Progenitor cell of endocrine pancreas (in vitro differentiated cells): ENCODE measurements at regions not wholly inside any gene's neighbourhood (a gene's known extent, or its start where the extent isn't known, plus 50 kb on each side); places are given as distances from the start of the nearest gene placed in this dataset.

Experiments
- DNase-seq: peaks from one replicate; pipeline ENCODE4 v3.0.0; 2021; ENCODE audit warnings: low spot score; ENCODE audit not compliant: unreplicated experiment
- H3K27ac Mint-ChIP-seq: 2 replicates; pipeline ENCODE4 v1.8.0; 2021; ENCODE audit warnings: mild to moderate bottlenecking, moderate library complexity, mixed read lengths
- H3K27me3 Mint-ChIP-seq: 2 replicates; pipeline ENCODE4 v1.8.0; 2021; ENCODE audit warnings: mixed read lengths
- H3K36me3 Mint-ChIP-seq: 2 replicates; pipeline ENCODE4 v1.8.0; 2022; ENCODE audit warnings: mixed read lengths; ENCODE audit not compliant: insufficient read depth
- H3K4me1 Mint-ChIP-seq: 2 replicates; pipeline ENCODE4 v1.8.0; 2021; ENCODE audit warnings: low read depth, mixed read lengths
- H3K4me3 Mint-ChIP-seq: 2 replicates; pipeline ENCODE4 v1.8.0; 2021; ENCODE audit warnings: low read depth, mild to moderate bottlenecking, moderate library complexity, mixed read lengths
- H3K9me3 Mint-ChIP-seq: 2 replicates; pipeline ENCODE4 v1.8.0; 2021; ENCODE audit warnings: low read depth, mixed read lengths
- CTCF ChIP-seq: fragments of 200-600 bp; sonication (generic); IDR thresholded peaks from one replicate; pipeline ENCODE4 v1.5.0; 2021; ENCODE audit warnings: antibody characterized with exemption, mild to moderate bottlenecking; ENCODE audit not compliant: unreplicated experiment

- H3K27ac Mint-ChIP-seq: no peak overlapping the region
- TF ChIP-seq CTCF: no peak
- no peak for DNase-seq
- no peaks in the 10 kb centered on the region for H3K9me3 Mint-ChIP-seq
- no peak overlapping the region for H3K4me3 Mint-ChIP-seq
- no peaks in the 10 kb centered on the region for H3K27me3 Mint-ChIP-seq
- H3K4me1 Mint-ChIP-seq: no peaks in the 10 kb centered on the region
- H3K36me3 Mint-ChIP-seq: no peaks in the 10 kb centered on the region
Observed at GRCh38 chr12:105574056-105574715, 243.7 kb downstream of the C12orf75 start.

GRCh38 chr12:105575235-105575634 lies 244.7 kb downstream of the C12orf75 start:
- Mint-ChIP-seq H3K27ac (no peak overlapping the region), H3K4me1 (no peaks in the 10 kb centered on the region), H3K9me3 (no peaks in the 10 kb centered on the region), H3K36me3 (no peaks in the 10 kb centered on the region), H3K27me3 (no peaks in the 10 kb centered on the region), H3K4me3 (no peak overlapping the region)
- no peak for TF ChIP-seq CTCF
- no peak for DNase-seq

GRCh38 chr12:105576261-105576660 lies 245.8 kb downstream of the C12orf75 start:
- Mint-ChIP-seq H3K9me3 (no peaks in the 10 kb centered on the region), H3K4me3 (no peak overlapping the region), H3K4me1 (no peaks in the 10 kb centered on the region), H3K27me3 (no peaks in the 10 kb centered on the region), H3K27ac (no peak overlapping the region), H3K36me3 (no peaks in the 10 kb centered on the region)
- no peak for TF ChIP-seq CTCF
- DNase-seq: no peak

- no peak for TF ChIP-seq CTCF
- DNase-seq: no peak
- Mint-ChIP-seq H3K4me3 (no peak overlapping the region), H3K27ac (no peak overlapping the region), H3K4me1 (no peaks in the 10 kb centered on the region), H3K9me3 (no peaks in the 10 kb centered on the region), H3K27me3 (no peaks in the 10 kb centered on the region), H3K36me3 (no peaks in the 10 kb centered on the region)
Observed at GRCh38 chr12:105580821-105581352, 250.4 kb downstream of the C12orf75 start.

- H3K27me3 Mint-ChIP-seq: no peaks in the 10 kb centered on the region
Observed at GRCh38 chr12:105581420-105581819, 250.9 kb downstream of the C12orf75 start.

More at GRCh38 chr12:105581420-105581819, 250.9 kb downstream of the C12orf75 start:
- H3K27ac Mint-ChIP-seq: no peak overlapping the region
- no peak overlapping the region for H3K4me3 Mint-ChIP-seq
- no peaks in the 10 kb centered on the region for H3K36me3 Mint-ChIP-seq
- H3K9me3 Mint-ChIP-seq: no peaks in the 10 kb centered on the region
- TF ChIP-seq CTCF: no peak
- H3K4me1 Mint-ChIP-seq: no peaks in the 10 kb centered on the region
- no peak for DNase-seq
